OCI-LY1 (cell line): ENCODE measurements at regions not wholly inside any gene's neighbourhood (a gene's known extent, or its start where the extent isn't known, plus 50 kb on each side); places are given as distances from the start of the nearest gene placed in this dataset.
"Not testable (repeated sequence)": the region's sequence is repeated elsewhere in the genome, so short reads cannot be mapped to it uniquely, and the experiment has no call there.

ENCODE experiments used
- H2AFZ ChIP-seq: fragments of 200-600 bp; sonication (generic), shearing (Covaris generic); 2 replicates; pipeline ENCODE4 v1.6.0; 2014; ENCODE audit warnings: antibody characterized with exemption, mild to moderate bottlenecking, low read length
- H3F3A ChIP-seq: fragments of 200-600 bp; sonication (generic), shearing (Covaris generic); 2 replicates; pipeline ENCODE4 v1.6.0; 2014; ENCODE audit warnings: mild to moderate bottlenecking, antibody characterized with exemption, low read length, moderate library complexity; ENCODE audit not compliant: insufficient read depth
- H3K27ac ChIP-seq: fragments of 200-600 bp; sonication (generic); 2 replicates; pipeline ENCODE4 v1.5.1; 2014; ENCODE audit warnings: low read length, mixed run types, mild to moderate bottlenecking, low read depth; ENCODE audit not compliant: poor library complexity, severe bottlenecking
- H3K27me3 ChIP-seq: fragments of 200-600 bp; sonication (generic); 2 replicates; pipeline ENCODE4 v1.6.0; 2014; ENCODE audit warnings: antibody characterized with exemption, mild to moderate bottlenecking, low read length, moderate library complexity; ENCODE audit not compliant: insufficient read depth
- H3K36me3 ChIP-seq: fragments of 200-600 bp; sonication (generic); 2 replicates; pipeline ENCODE4 v1.6.1; 2014; ENCODE audit warnings: mild to moderate bottlenecking, antibody characterized with exemption, low read length, moderate library complexity, mixed read lengths; ENCODE audit not compliant: insufficient read depth
- H3K4me1 ChIP-seq: fragments of 200-600 bp; sonication (generic); 2 replicates; pipeline ENCODE4 v1.5.1; 2014; ENCODE audit warnings: mild to moderate bottlenecking, low read length, moderate library complexity; ENCODE audit not compliant: insufficient read depth, severe bottlenecking
- H3K4me2 ChIP-seq: fragments of 200-600 bp; sonication (generic), shearing (Covaris generic); 2 replicates; pipeline ENCODE4 v1.6.1; 2014; ENCODE audit warnings: low read length
- H3K4me3 ChIP-seq: fragments of 200-600 bp; sonication (generic); 2 replicates; pipeline ENCODE4 v1.5.1; 2014; ENCODE audit warnings: low read length, low read depth, mild to moderate bottlenecking, mixed read lengths; ENCODE audit not compliant: poor library complexity, severe bottlenecking
- H3K79me2 ChIP-seq: fragments of 200-600 bp; shearing (Covaris generic); 2 replicates; pipeline ENCODE4 v1.6.1; 2016; ENCODE audit warnings: mixed run types, low read length, mixed read lengths; ENCODE audit not compliant: insufficient read depth
- H3K9ac ChIP-seq: fragments of 200-600 bp; sonication (generic), shearing (Covaris generic); 2 replicates; pipeline ENCODE4 v1.6.1; 2014; ENCODE audit warnings: mild to moderate bottlenecking, low read length, mixed read lengths
- H3K9me2 ChIP-seq: fragments of 200-600 bp; sonication (generic), shearing (Covaris generic); 2 replicates; pipeline ENCODE4 v1.6.1; 2014; ENCODE audit warnings: low read depth, mild to moderate bottlenecking, low read length, mixed read lengths
- H3K9me3 ChIP-seq: fragments of 200-600 bp; shearing (Covaris generic); 2 replicates; pipeline ENCODE4 v1.6.1; 2014; ENCODE audit warnings: low read length, mixed read lengths
- H4K20me1 ChIP-seq: fragments of 200-600 bp; sonication (generic), shearing (Covaris generic); 2 replicates; pipeline ENCODE4 v1.6.0; 2016; ENCODE audit warnings: mild to moderate bottlenecking, low read length; ENCODE audit not compliant: insufficient read depth
- CTCF ChIP-seq: fragments of 200-600 bp; sonication (generic), shearing (Covaris generic); IDR thresholded peaks from 2 replicates; pipeline ENCODE4 v1.5.1; 2017; ENCODE audit warnings: mild to moderate bottlenecking, antibody characterized with exemption, low read length, moderate library complexity, mixed read lengths
- EZH2 ChIP-seq: fragments of 200-600 bp; sonication (generic), shearing (Covaris generic); IDR thresholded peaks from 2 replicates; pipeline ENCODE4 v1.8.0; 2017; ENCODE audit warnings: borderline replicate concordance, mixed run types, mild to moderate bottlenecking, antibody characterized with exemption, low read length, moderate library complexity, mixed read lengths

GRCh38 chr11:112694813-112695212 lies 266.4 kb upstream of the NCAM1 start:
- Histone ChIP-seq H2AFZ (no peak overlapping the region), H3K9me2 (no peaks in the 10 kb centered on the region), H3K36me3 (no peaks in the 10 kb centered on the region), H3K9ac (no peak overlapping the region), H3F3A (no peaks in the 10 kb centered on the region), H3K79me2 (no peaks in the 10 kb centered on the region), H3K4me1 (no peaks in the 10 kb centered on the region), H3K27me3 (no peaks in the 10 kb centered on the region), H3K4me2 (no peak overlapping the region), H4K20me1 (no peaks in the 10 kb centered on the region), H3K9me3 (no peaks in the 10 kb centered on the region), H3K27ac (no peak overlapping the region), H3K4me3 (no peak overlapping the region)
- TF ChIP-seq EZH2 (no peak), CTCF (no peak)

GRCh38 chr11:112697391-112698178 lies 263.6 kb upstream of the NCAM1 start:
- Histone ChIP-seq H3K9me2 (no peaks in the 10 kb centered on the region), H2AFZ (no peak overlapping the region), H3K4me1 (no peaks in the 10 kb centered on the region), H3K9ac (no peak overlapping the region), H3K9me3 (no peaks in the 10 kb centered on the region), H3K79me2 (no peaks in the 10 kb centered on the region), H3K36me3 (no peaks in the 10 kb centered on the region), H3K4me2 (no peak overlapping the region), H3K27me3 (no peaks in the 10 kb centered on the region), H3F3A (no peaks in the 10 kb centered on the region), H3K4me3 (no peak overlapping the region), H4K20me1 (no peaks in the 10 kb centered on the region), H3K27ac (no peak overlapping the region)
- no peak for TF ChIP-seq EZH2

DNA sequence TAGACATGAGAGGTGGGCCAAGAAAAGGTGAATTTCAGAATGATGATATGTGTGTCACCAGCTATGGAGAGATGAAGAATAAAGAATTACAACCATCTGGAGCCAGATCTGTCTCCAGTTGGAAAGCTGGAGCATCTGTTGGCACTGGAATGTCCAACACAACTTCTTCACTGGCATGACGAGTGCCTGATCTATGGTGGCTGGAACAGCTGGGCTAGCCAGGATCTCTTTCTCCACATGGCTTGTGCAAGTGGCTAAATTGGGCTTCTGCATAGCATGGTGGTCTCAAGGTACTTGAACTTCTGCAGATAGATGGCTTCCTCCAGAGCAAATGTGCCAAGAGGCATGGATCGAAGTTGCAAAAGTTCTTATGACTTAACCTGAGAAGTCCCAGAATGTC lies 256.1 kb upstream of the NCAM1 start:
- H3K27ac ChIP-seq = no peak overlapping the region
- H3K27me3 ChIP-seq = no peaks in the 10 kb centered on the region
- no peak overlapping the region for H3K4me3 ChIP-seq
- H3K36me3 ChIP-seq = no peaks in the 10 kb centered on the region
- H3F3A ChIP-seq = no peaks in the 10 kb centered on the region
- no peak overlapping the region for H3K4me2 ChIP-seq
- H2AFZ ChIP-seq = no peak overlapping the region
- H3K9me2 ChIP-seq = no peaks in the 10 kb centered on the region
- no peak overlapping the region for H3K9ac ChIP-seq
- H3K79me2 ChIP-seq = no peaks in the 10 kb centered on the region
- H3K4me1 ChIP-seq = no peaks in the 10 kb centered on the region
- no peaks in the 10 kb centered on the region for H4K20me1 ChIP-seq
- TF ChIP-seq CTCF (no peak), EZH2 (no peak)
- H3K9me3 ChIP-seq = peaks cover 3% of the 10 kb centered on the region; the same call in 1 of the 2 replicates

GRCh38 chr11:112706863-112707262 lies 254.4 kb upstream of the NCAM1 start:
- H3K27me3 ChIP-seq = no peaks in the 10 kb centered on the region
- H3F3A ChIP-seq = no peaks in the 10 kb centered on the region
- no peak overlapping the region for H3K9ac ChIP-seq
- H2AFZ ChIP-seq = no peak overlapping the region
- H3K9me2 ChIP-seq = no peaks in the 10 kb centered on the region
- H3K27ac ChIP-seq = no peak overlapping the region
- no peaks in the 10 kb centered on the region for H3K4me1 ChIP-seq
- H3K79me2 ChIP-seq = no peaks in the 10 kb centered on the region
- H3K4me3 ChIP-seq = no peak overlapping the region
- H3K4me2 ChIP-seq = no peak overlapping the region
- no peaks in the 10 kb centered on the region for H4K20me1 ChIP-seq
- no peak for TF ChIP-seq EZH2
- no peak for TF ChIP-seq CTCF
- peaks cover 3% of the 10 kb centered on the region; the same call in 1 of the 2 replicates for H3K9me3 ChIP-seq
- H3K36me3 ChIP-seq = no peaks in the 10 kb centered on the region

DNA sequence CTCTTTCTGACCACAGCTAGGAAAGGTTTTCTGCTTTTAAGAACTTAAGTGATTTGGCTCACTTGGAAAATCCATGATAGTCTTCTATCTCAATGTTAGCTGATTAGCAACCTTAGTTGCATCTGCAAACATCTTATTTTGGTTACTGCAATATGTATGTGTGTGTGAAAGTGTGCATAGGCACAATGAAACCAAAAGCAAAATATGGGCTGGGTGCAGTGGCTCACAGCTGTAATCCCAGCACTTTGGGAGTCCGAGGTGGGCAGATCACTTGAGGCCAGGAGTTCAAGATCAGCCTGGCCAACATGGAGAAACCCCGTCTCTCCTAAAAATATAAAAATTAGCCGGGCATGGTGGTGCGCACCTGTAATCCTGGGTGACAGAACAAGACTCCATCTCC lies 246.9 kb upstream of the NCAM1 start:
- H3K9me2 ChIP-seq, H4K20me1 ChIP-seq, H3K9me3 ChIP-seq, H3K4me1 ChIP-seq, H3K4me2 ChIP-seq, H2AFZ ChIP-seq, H3F3A ChIP-seq, H3K36me3 ChIP-seq, H3K79me2 ChIP-seq, H3K9ac ChIP-seq, H3K27me3 ChIP-seq, H3K27ac ChIP-seq, H3K4me3 ChIP-seq: not testable (repeated sequence)
